CD14-positive monocyte (primary cell): ENCODE measurements at regions not wholly inside any gene's neighbourhood (a gene's known extent, or its start where the extent isn't known, plus 50 kb on each side); places are given as distances from the start of the nearest gene placed in this dataset.

Experiments used
- DNase-seq, 3 donors: peaks; one replicate each; pipeline ENCODE4 v3.0.0-alpha.2; 2011 to 2022
- H2AFZ ChIP-seq: 2 replicates; pipeline ENCODE4 v1.6.0; 2012; ENCODE audit warnings: mild to moderate bottlenecking, low read depth, low read length, inconsistent platforms; ENCODE audit not compliant: insufficient read depth, poor library complexity, severe bottlenecking
- H3K27ac ChIP-seq, 2 donors: 1 replicate in 1 of 2; 2 replicates in 1 of 2; pipeline ENCODE4 v1.5.1; 2012 to 2013; ENCODE audit warnings: low read length in 2 of 2, control low read depth in 1 of 2, inconsistent platforms in 1 of 2, low read depth in 1 of 2, mild to moderate bottlenecking in 1 of 2
- H3K27me3 ChIP-seq, 2 donors: one replicate each; pipeline versions ENCODE4 v1.6.0 to v1.6.1; 2011 to 2013; ENCODE audit warnings: low read length in 2 of 2; ENCODE audit not compliant: control insufficient read depth in 2 of 2, insufficient read depth in 2 of 2
- H3K36me3 ChIP-seq, 2 donors: replicated peaks in 1 of 2; 1 replicate in 1 of 2; 2 replicates in 1 of 2; pipeline versions ENCODE4 v1.5.1 to v1.6.1; 2012 to 2013; ENCODE audit warnings: low read length in 2 of 2, control low read depth in 1 of 2, inconsistent platforms in 1 of 2, mild to moderate bottlenecking in 1 of 2; ENCODE audit not compliant: insufficient read depth in 2 of 2, control insufficient read depth in 1 of 2
- H3K4me1 ChIP-seq, 2 donors: 1 replicate in 1 of 2; 2 replicates in 1 of 2; pipeline versions ENCODE4 v1.5.1 to v1.6.1; 2012 to 2013; ENCODE audit warnings: low read length in 2 of 2, control low read depth in 1 of 2, inconsistent platforms in 1 of 2, mild to moderate bottlenecking in 1 of 2, moderate library complexity in 1 of 2; ENCODE audit not compliant: insufficient read depth in 2 of 2, control insufficient read depth in 1 of 2
- H3K4me2 ChIP-seq: replicated peaks from 2 replicates; pipeline ENCODE3; 2012; ENCODE audit warnings: low read length, moderate library complexity, mild to moderate bottlenecking; ENCODE audit not compliant: poor library complexity, severe bottlenecking; ENCODE audit errors: extremely low read depth
- H3K4me3 ChIP-seq, 3 experiments: fragments of 200-600 bp in 1 of 3; sonication (generic) in 1 of 3; replicated peaks in 1 of 3; 1 replicate in 2 of 3; 2 replicates in 1 of 3; pipeline ENCODE4 v1.5.1; 2011 to 2013; ENCODE audit warnings: low read length in 3 of 3, mild to moderate bottlenecking in 3 of 3, control low read depth in 2 of 3, low read depth in 2 of 3, inconsistent platforms in 1 of 3, moderate library complexity in 1 of 3
- H3K79me2 ChIP-seq: 2 replicates; pipeline ENCODE4 v1.6.0; 2012; ENCODE audit warnings: mild to moderate bottlenecking, control low read depth, inconsistent platforms, low read length, moderate library complexity; ENCODE audit not compliant: insufficient read depth
- H3K9ac ChIP-seq: 2 replicates; pipeline ENCODE4 v1.6.0; 2017; ENCODE audit warnings: low read length, mild to moderate bottlenecking; ENCODE audit not compliant: insufficient read depth, poor library complexity, severe bottlenecking
- H3K9me3 ChIP-seq, 2 donors: replicated peaks in 1 of 2; 1 replicate in 1 of 2; 2 replicates in 1 of 2; pipeline versions ENCODE4 v1.5.1 to v1.6.1; 2012 to 2013; ENCODE audit warnings: low read length in 2 of 2, control low read depth in 1 of 2; ENCODE audit not compliant: control insufficient read depth in 1 of 2, insufficient read depth in 1 of 2
- H4K20me1 ChIP-seq: 2 replicates; pipeline ENCODE4 v1.6.0; 2012; ENCODE audit warnings: mild to moderate bottlenecking, low read length, control low read depth, moderate library complexity; ENCODE audit not compliant: insufficient read depth
- H3K27ac Mint-ChIP-seq, 7 donors: one replicate each; pipeline ENCODE4 v1.8.0; 2020; ENCODE audit warnings: mild to moderate bottlenecking in 7 of 7, mixed read lengths in 7 of 7, moderate library complexity in 6 of 7, inconsistent platforms in 2 of 7
- H3K27me3 Mint-ChIP-seq, 3 donors: one replicate each; pipeline ENCODE4 v1.8.0; 2021 to 2022; ENCODE audit warnings: low read depth in 3 of 3, mild to moderate bottlenecking in 3 of 3, mixed read lengths in 3 of 3, moderate library complexity in 3 of 3, inconsistent platforms in 1 of 3
- H3K36me3 Mint-ChIP-seq, 2 donors: one replicate each; pipeline ENCODE4 v1.8.0; 2020; ENCODE audit warnings: mixed read lengths in 2 of 2, inconsistent platforms in 1 of 2, mild to moderate bottlenecking in 1 of 2
- H3K4me1 Mint-ChIP-seq: one replicate; pipeline ENCODE4 v1.8.0; 2020; ENCODE audit warnings: mild to moderate bottlenecking, mixed read lengths
- H3K4me3 Mint-ChIP-seq, 2 donors: one replicate each; pipeline ENCODE4 v1.8.0; 2020; ENCODE audit warnings: mild to moderate bottlenecking in 2 of 2, mixed read lengths in 2 of 2, moderate library complexity in 1 of 2
- H3K9me3 Mint-ChIP-seq, 7 donors: one replicate each; pipeline ENCODE4 v1.8.0; 2020 to 2022; ENCODE audit warnings: mixed read lengths in 7 of 7, mild to moderate bottlenecking in 6 of 7, moderate library complexity in 6 of 7, inconsistent platforms in 2 of 7
- WGBS: methylation state at CpG from one replicate; pipeline ENCODE4 v1.1.5; 2013; ENCODE audit warnings: missing lambda C conversion rate; ENCODE audit not compliant: insufficient coverage; 5-methylcytosine and 5-hydroxymethylcytosine counted together
- intact Hi-C, 2 donors: fragments of 100-400 bp; cut with micrococcal nuclease; formaldehyde crosslinking; loops; one replicate each; pipeline versions ENCODE4 v1.15.0 to v1.15.1; 2023
- TF ChIP-seq, protein P1 (sequence below): fragments of 200-600 bp; IDR thresholded peaks from one replicate; pipeline ENCODE4 v1.8.0; 2022; ENCODE audit warnings: antibody characterized with exemption, mild to moderate bottlenecking

DNA sequence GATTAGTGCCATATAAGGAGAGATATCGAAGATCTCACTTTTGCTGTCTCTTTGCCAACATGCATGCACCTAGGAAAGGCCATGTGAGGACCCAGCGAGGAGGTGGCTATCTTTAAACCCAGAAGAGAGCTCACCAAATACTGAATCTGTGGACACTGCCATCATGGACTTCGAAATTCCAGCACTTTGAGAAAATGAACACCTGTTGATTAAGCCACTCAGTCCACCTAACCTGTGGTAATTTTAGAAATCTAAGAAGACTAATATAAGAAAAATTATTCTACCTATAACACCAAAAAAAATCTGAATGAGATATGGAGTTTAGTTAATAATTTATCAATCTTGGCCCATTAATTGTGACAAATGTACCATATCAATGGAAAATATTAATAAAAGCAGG lies 193.6 kb upstream of the CARD18 start:
- Histone ChIP-seq H3K4me1 (peaks cover 0 to 2% of the 10 kb centered on the region in 2 donors), H3K79me2 (no peaks in the 10 kb centered on the region), H3K27ac (no peak overlapping the region), H3K4me2 (no peak overlapping the region), H3K27me3 (no peaks in the 10 kb centered on the region), H3K36me3 (no peaks in the 10 kb centered on the region), H3K4me3 (no peak overlapping the region), H3K9ac (no peak overlapping the region), H2AFZ (no peak overlapping the region), H3K9me3 (peaks cover 0 to 13% of the 10 kb centered on the region in 2 donors), H4K20me1 (no peaks in the 10 kb centered on the region)
- 73% methylated on average over 2 of the region's 3 CpGs for WGBS
- no peak overlapping the region for H3K27ac Mint-ChIP-seq
- H3K27me3 Mint-ChIP-seq, result no peaks in the 10 kb centered on the region
- H3K4me3 Mint-ChIP-seq, result no peak overlapping the region
- H3K36me3 Mint-ChIP-seq, result no peaks in the 10 kb centered on the region
- intact Hi-C loops, result no loop called here
- peaks cover 1% of the 10 kb centered on the region for H3K4me1 Mint-ChIP-seq
- TF ChIP-seq, protein P1, sequence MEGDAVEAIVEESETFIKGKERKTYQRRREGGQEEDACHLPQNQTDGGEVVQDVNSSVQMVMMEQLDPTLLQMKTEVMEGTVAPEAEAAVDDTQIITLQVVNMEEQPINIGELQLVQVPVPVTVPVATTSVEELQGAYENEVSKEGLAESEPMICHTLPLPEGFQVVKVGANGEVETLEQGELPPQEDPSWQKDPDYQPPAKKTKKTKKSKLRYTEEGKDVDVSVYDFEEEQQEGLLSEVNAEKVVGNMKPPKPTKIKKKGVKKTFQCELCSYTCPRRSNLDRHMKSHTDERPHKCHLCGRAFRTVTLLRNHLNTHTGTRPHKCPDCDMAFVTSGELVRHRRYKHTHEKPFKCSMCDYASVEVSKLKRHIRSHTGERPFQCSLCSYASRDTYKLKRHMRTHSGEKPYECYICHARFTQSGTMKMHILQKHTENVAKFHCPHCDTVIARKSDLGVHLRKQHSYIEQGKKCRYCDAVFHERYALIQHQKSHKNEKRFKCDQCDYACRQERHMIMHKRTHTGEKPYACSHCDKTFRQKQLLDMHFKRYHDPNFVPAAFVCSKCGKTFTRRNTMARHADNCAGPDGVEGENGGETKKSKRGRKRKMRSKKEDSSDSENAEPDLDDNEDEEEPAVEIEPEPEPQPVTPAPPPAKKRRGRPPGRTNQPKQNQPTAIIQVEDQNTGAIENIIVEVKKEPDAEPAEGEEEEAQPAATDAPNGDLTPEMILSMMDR, result no peak
- DNase-seq, result no peak
- H3K9me3 Mint-ChIP-seq, result peaks cover 4 to 34% (median 17%) of the 10 kb centered on the region in 7 donors

- no peaks in the 10 kb centered on the region for H3K27me3 Mint-ChIP-seq
- Histone ChIP-seq H3K36me3 (no peaks in the 10 kb centered on the region), H3K4me1 (peaks cover 0 to 5% of the 10 kb centered on the region in 2 donors), H3K27ac (no peak overlapping the region), H3K9ac (no peak overlapping the region), H3K4me3 (no peak overlapping the region), H3K4me2 (no peak overlapping the region), H3K9me3 (peaks cover 0 to 13% of the 10 kb centered on the region in 2 donors), H2AFZ (no peak overlapping the region), H3K27me3 (no peaks in the 10 kb centered on the region), H4K20me1 (no peaks in the 10 kb centered on the region), H3K79me2 (no peaks in the 10 kb centered on the region)
- H3K4me1 Mint-ChIP-seq, result peaks cover 3% of the 10 kb centered on the region
- 100% methylated on average over 2 of the region's 3 CpGs for WGBS
- H3K27ac Mint-ChIP-seq, result no peak overlapping the region
- H3K4me3 Mint-ChIP-seq, result no peak overlapping the region
- no peaks in the 10 kb centered on the region for H3K36me3 Mint-ChIP-seq
- intact Hi-C loops, result no loop called here
- DNase-seq, result no peak
- H3K9me3 Mint-ChIP-seq, result peaks cover 4 to 32% (median 17%) of the 10 kb centered on the region in 7 donors
- TF ChIP-seq, protein P1, result no peak
Observed at GRCh38 chr11:105332171-105332570, 192.6 kb upstream of the CARD18 start.
